ENCODE measurements at regions not wholly inside any gene's neighbourhood (a gene's known extent, or its start where the extent isn't known, plus 50 kb on each side); places are given as distances from the start of the nearest gene placed in this dataset.
A peak's percentile ranks its signal among the peaks of the same experiment; 100 is the strongest.

DNA sequence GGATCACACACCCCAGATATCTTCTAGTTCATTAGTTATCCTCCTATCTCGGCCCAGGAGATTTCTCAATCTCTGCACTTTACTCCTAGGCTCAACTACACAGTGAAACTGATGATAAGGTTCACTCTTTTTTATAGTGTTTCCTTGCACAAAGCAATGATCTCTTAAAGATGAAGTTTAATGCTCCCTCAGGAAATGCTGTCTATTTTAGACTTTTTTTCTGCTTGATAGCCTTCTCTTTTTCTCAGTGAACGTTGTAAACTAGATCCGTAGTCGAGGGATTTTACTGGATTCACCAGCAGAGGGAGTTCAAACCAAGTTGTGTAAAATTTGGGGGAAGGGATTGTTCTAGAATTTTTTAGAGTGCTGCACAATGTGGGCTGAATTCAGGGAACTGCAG, 269.6 kb downstream of the GBA3 start:
- Histone ChIP-seq H3K4me1 (no peaks in the 10 kb centered on the region), H3K27ac (no peak overlapping the region), H3K9me3 (ENCODE audit: control insufficient read depth, low read length) (no peaks in the 10 kb centered on the region), H3K4me3 (ENCODE audit: low read depth, low read length) (no peak overlapping the region), H3K4me2 (ENCODE audit: low read length) (no peak overlapping the region), H3K9ac (no peak overlapping the region), H2AFZ (no peak overlapping the region), H3K79me2 (no peaks in the 10 kb centered on the region), H3K27me3 (ENCODE audit: control insufficient read depth, insufficient read depth, low read length) (no peaks in the 10 kb centered on the region), H3K36me3 (ENCODE audit: control insufficient read depth, insufficient read depth, low read length) (no peaks in the 10 kb centered on the region)
- TF ChIP-seq, protein P1, sequence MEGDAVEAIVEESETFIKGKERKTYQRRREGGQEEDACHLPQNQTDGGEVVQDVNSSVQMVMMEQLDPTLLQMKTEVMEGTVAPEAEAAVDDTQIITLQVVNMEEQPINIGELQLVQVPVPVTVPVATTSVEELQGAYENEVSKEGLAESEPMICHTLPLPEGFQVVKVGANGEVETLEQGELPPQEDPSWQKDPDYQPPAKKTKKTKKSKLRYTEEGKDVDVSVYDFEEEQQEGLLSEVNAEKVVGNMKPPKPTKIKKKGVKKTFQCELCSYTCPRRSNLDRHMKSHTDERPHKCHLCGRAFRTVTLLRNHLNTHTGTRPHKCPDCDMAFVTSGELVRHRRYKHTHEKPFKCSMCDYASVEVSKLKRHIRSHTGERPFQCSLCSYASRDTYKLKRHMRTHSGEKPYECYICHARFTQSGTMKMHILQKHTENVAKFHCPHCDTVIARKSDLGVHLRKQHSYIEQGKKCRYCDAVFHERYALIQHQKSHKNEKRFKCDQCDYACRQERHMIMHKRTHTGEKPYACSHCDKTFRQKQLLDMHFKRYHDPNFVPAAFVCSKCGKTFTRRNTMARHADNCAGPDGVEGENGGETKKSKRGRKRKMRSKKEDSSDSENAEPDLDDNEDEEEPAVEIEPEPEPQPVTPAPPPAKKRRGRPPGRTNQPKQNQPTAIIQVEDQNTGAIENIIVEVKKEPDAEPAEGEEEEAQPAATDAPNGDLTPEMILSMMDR (IDR thresholded peaks at IDR 0.05), result peak; percentile 16

DNA sequence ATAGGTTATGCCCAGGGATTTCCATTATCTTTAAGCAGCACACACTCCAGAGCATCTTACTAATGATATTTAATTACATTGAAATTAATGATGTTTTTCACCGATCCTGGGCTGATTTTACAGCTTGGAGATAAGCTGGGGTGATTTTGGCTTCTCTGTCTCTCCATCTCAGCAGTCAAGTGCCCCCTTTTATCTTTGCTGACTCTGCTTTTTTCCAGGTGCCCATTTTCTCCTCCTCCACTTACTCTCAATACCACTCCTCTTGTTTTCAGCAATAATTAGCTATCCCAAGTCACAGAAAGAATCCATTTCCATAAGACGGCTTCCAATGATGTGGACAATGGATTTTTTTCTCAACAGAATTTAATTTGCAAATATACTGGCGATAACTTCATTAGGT, 266.7 kb downstream of the GBA3 start:
- Histone ChIP-seq H3K4me2 (ENCODE audit: low read length) (no peak overlapping the region), H3K9me3 (ENCODE audit: control insufficient read depth, low read length) (no peaks in the 10 kb centered on the region), H2AFZ (no peak overlapping the region), H3K36me3 (ENCODE audit: control insufficient read depth, insufficient read depth, low read length) (no peaks in the 10 kb centered on the region), H3K79me2 (no peaks in the 10 kb centered on the region), H3K27me3 (ENCODE audit: control insufficient read depth, insufficient read depth, low read length) (no peaks in the 10 kb centered on the region), H3K4me3 (ENCODE audit: low read depth, low read length) (no peak overlapping the region), H3K9ac (no peak overlapping the region), H3K27ac (no peak overlapping the region), H3K4me1 (no peaks in the 10 kb centered on the region)
- TF ChIP-seq, protein P1 (IDR thresholded peaks at IDR 0.05), result no peak

DNA sequence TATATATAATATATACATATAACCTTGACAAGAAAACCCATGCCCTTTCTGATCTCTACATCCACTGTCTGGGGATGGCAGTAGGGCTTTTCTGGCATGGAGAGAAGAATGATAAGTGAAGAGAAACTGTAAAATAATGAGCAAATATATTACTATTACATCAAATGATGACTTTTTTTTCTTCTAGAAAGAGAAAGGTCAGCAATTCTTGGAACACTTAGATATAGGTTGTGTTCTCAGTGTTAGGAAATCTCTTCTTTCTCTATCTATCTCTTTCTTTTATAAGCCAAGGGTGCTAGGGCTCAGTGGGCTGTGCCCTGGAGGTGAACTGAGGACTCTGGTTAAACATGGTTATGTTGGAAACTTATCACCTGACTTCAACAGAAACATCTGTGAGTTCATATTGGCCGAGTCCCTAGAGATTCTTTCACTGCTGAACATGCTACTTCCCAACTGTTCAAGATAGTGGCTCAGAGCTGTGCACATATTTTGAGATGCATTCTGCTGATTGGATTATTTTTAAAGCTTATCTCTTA, 265.1 kb downstream of the GBA3 start:
- no peak overlapping the region for H3K4me2 ChIP-seq (ENCODE audit: low read length)
- H3K27me3 ChIP-seq (ENCODE audit: control insufficient read depth, insufficient read depth, low read length), result no peaks in the 10 kb centered on the region
- no peak overlapping the region for H2AFZ ChIP-seq
- H3K9ac ChIP-seq, result no peak overlapping the region
- no peaks in the 10 kb centered on the region for H3K4me1 ChIP-seq
- no peaks in the 10 kb centered on the region for H3K9me3 ChIP-seq (ENCODE audit: control insufficient read depth, low read length)
- no peaks in the 10 kb centered on the region for H3K36me3 ChIP-seq (ENCODE audit: control insufficient read depth, insufficient read depth, low read length)
- TF ChIP-seq, protein P1 (IDR thresholded peaks at IDR 0.05), result no peak
- no peak overlapping the region for H3K4me3 ChIP-seq (ENCODE audit: low read depth, low read length)
- no peaks in the 10 kb centered on the region for H3K79me2 ChIP-seq
- no peak overlapping the region for H3K27ac ChIP-seq

DNA sequence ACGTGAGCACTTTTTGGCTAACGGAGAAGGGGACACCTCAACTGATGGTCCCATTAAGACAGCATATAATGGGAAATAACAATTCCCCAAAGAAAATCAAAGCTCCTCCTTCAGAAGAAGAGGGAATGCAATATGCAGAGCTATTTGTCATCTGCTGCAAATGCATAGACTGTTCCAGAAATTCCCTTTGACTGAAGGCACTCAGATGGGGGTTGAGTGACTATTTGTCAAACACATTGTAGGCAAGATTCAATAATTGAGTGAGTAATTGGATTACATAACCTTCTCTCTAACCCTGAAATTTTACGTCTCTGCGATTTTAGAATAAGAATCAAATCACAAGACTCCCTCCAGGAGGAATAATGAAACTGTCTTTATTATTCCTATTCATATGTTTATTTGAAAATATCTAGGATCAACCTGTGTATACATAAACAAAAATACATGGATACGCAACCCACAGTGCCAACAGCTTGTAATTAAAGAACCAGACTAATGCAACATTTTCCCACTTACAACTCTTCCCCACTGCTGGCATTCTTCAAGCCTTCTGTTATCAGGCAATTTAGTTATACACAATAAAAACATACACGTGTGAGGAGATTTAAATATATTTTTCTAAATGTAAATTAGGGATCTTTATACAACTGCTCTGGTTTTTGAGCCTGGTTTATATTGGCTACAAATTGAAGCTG, 256.6 kb downstream of the GBA3 start:
- Histone ChIP-seq H2AFZ (no peak overlapping the region), H3K9me3 (ENCODE audit: control insufficient read depth, low read length) (no peaks in the 10 kb centered on the region), H3K36me3 (ENCODE audit: control insufficient read depth, insufficient read depth, low read length) (no peaks in the 10 kb centered on the region), H3K79me2 (no peaks in the 10 kb centered on the region), H3K4me1 (no peaks in the 10 kb centered on the region), H3K27me3 (ENCODE audit: control insufficient read depth, insufficient read depth, low read length) (no peaks in the 10 kb centered on the region), H3K9ac (no peak overlapping the region), H3K4me2 (ENCODE audit: low read length) (no peak overlapping the region), H3K4me3 (ENCODE audit: low read depth, low read length) (no peak overlapping the region), H3K27ac (no peak overlapping the region)
- TF ChIP-seq, protein P1 (IDR thresholded peaks at IDR 0.05), result no peak

DNA sequence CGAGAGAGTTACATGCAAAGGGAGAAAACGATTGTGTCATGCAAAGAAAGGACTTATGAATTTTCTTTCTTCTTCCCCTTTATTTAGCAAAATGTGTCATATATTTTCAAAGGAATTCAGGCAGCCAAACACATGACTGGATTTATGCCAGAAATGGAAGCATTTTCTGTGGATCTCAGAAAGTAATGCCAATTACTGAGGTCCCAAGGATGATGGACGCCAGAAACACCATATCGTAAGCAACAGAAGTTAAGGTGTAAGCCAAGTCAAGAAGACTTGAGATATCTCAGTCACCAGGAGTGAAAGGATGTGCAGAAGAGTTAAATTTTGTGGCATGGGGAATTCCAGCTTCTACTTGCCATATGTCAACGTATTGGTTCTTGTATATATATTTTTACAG, 255.1 kb downstream of the GBA3 start:
- TF ChIP-seq, protein P1 (IDR thresholded peaks at IDR 0.05), result no peak
- no peak overlapping the region for H3K4me2 ChIP-seq (ENCODE audit: low read length)
- H2AFZ ChIP-seq, result no peak overlapping the region

More for the DNA sequence above, 255.1 kb downstream of the GBA3 start:
- Histone ChIP-seq H3K36me3 (ENCODE audit: control insufficient read depth, insufficient read depth, low read length) (no peaks in the 10 kb centered on the region), H3K27me3 (ENCODE audit: control insufficient read depth, insufficient read depth, low read length) (no peaks in the 10 kb centered on the region), H3K9ac (no peak overlapping the region), H3K9me3 (ENCODE audit: control insufficient read depth, low read length) (no peaks in the 10 kb centered on the region), H3K4me3 (ENCODE audit: low read depth, low read length) (no peak overlapping the region), H3K4me1 (no peaks in the 10 kb centered on the region), H3K79me2 (no peaks in the 10 kb centered on the region), H3K27ac (no peak overlapping the region)
